Panc1 (cell line): ENCODE measurements at regions not wholly inside any gene's neighbourhood (a gene's known extent, or its start where the extent isn't known, plus 50 kb on each side); places are given as distances from the start of the nearest gene placed in this dataset.

Source experiments
- TF ChIP-seq, protein P1 (sequence below): fragments of 450-650 bp; IDR thresholded peaks from 2 replicates; pipeline ENCODE4 v1.5.1; 2017; ENCODE audit warnings: mild to moderate bottlenecking
- TF ChIP-seq, protein P2 (sequence below), 2 experiments: IDR thresholded peaks; 2 replicates each; pipeline ENCODE4 v1.6.1; 2011 to 2012; ENCODE audit warnings: low read depth in 2 of 2, control low read depth in 1 of 2, low read length in 1 of 2, mild to moderate bottlenecking in 1 of 2, moderate library complexity in 1 of 2; ENCODE audit not compliant: insufficient read depth in 1 of 2

- TF ChIP-seq, protein P1, sequence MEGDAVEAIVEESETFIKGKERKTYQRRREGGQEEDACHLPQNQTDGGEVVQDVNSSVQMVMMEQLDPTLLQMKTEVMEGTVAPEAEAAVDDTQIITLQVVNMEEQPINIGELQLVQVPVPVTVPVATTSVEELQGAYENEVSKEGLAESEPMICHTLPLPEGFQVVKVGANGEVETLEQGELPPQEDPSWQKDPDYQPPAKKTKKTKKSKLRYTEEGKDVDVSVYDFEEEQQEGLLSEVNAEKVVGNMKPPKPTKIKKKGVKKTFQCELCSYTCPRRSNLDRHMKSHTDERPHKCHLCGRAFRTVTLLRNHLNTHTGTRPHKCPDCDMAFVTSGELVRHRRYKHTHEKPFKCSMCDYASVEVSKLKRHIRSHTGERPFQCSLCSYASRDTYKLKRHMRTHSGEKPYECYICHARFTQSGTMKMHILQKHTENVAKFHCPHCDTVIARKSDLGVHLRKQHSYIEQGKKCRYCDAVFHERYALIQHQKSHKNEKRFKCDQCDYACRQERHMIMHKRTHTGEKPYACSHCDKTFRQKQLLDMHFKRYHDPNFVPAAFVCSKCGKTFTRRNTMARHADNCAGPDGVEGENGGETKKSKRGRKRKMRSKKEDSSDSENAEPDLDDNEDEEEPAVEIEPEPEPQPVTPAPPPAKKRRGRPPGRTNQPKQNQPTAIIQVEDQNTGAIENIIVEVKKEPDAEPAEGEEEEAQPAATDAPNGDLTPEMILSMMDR = no peak
- TF ChIP-seq, protein P2, sequence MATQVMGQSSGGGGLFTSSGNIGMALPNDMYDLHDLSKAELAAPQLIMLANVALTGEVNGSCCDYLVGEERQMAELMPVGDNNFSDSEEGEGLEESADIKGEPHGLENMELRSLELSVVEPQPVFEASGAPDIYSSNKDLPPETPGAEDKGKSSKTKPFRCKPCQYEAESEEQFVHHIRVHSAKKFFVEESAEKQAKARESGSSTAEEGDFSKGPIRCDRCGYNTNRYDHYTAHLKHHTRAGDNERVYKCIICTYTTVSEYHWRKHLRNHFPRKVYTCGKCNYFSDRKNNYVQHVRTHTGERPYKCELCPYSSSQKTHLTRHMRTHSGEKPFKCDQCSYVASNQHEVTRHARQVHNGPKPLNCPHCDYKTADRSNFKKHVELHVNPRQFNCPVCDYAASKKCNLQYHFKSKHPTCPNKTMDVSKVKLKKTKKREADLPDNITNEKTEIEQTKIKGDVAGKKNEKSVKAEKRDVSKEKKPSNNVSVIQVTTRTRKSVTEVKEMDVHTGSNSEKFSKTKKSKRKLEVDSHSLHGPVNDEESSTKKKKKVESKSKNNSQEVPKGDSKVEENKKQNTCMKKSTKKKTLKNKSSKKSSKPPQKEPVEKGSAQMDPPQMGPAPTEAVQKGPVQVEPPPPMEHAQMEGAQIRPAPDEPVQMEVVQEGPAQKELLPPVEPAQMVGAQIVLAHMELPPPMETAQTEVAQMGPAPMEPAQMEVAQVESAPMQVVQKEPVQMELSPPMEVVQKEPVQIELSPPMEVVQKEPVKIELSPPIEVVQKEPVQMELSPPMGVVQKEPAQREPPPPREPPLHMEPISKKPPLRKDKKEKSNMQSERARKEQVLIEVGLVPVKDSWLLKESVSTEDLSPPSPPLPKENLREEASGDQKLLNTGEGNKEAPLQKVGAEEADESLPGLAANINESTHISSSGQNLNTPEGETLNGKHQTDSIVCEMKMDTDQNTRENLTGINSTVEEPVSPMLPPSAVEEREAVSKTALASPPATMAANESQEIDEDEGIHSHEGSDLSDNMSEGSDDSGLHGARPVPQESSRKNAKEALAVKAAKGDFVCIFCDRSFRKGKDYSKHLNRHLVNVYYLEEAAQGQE (IDR thresholded peaks at IDR 0.05; ENCODE audit: insufficient read depth in 1 of 2, low read depth in 2 of 2, low read length in 1 of 2) = no peak
Measured at GRCh38 chr1:189764391-189765320, 713.0 kb downstream of the BRINP3 start.
